OCI-LY3 (cell line): ENCODE measurements at regions not wholly inside any gene's neighbourhood (a gene's known extent, or its start where the extent isn't known, plus 50 kb on each side); places are given as distances from the start of the nearest gene placed in this dataset.

Experiments used
- CTCF ChIP-seq: fragments of 200-600, 300-600 bp; sonication (generic); IDR thresholded peaks from 2 replicates; pipeline ENCODE4 v1.5.1; 2014; ENCODE audit warnings: antibody characterized with exemption, low read length, low read depth
- EZH2phosphoT487 ChIP-seq: fragments of 200-600 bp; shearing (Covaris generic); IDR thresholded peaks from 2 replicates; pipeline ENCODE4 v1.6.1; 2018; ENCODE audit warnings: antibody characterized with exemption, mixed run types, low read depth

GRCh38 chr5:43940562-43940961, 337.6 kb downstream of the NNT start:
- TF ChIP-seq CTCF (no peak), EZH2phosphoT487 (no peak)
